ENCODE measurements at regions not wholly inside any gene's neighbourhood (a gene's known extent, or its start where the extent isn't known, plus 50 kb on each side); places are given as distances from the start of the nearest gene placed in this dataset.

GRCh38 chr6:81308577-81309279 is 443.8 kb downstream of the TENT5A start:
- Histone ChIP-seq H3K27me3 (ENCODE audit: control insufficient read depth, insufficient read depth, low read length) (no peaks in the 10 kb centered on the region), H3K4me3 (ENCODE audit: low read depth, low read length) (no peak overlapping the region), H3K36me3 (ENCODE audit: control insufficient read depth, insufficient read depth, low read length) (no peaks in the 10 kb centered on the region)
- no peak for DNase-seq (ENCODE audit: low read depth)
- ChIA-PET CTCF (no interaction called here), POLR2A (no interaction called here)
- no peak for TF ChIP-seq CTCF (IDR thresholded peaks at IDR 0.05; ENCODE audit: insufficient read depth, low read depth, low read length)

GRCh38 chr6:81307651-81308214 is 444.7 kb downstream of the TENT5A start:
- CTCF ChIA-PET, result no interaction called here
- no peak overlapping the region for H3K4me3 ChIP-seq (ENCODE audit: low read depth, low read length)
- POLR2A ChIA-PET, result interaction anchor here (0.6 kb wide), 1 partner anchor 20 kb away, joined by 3 read pairs; no protein-coding TSS in a partner anchor
- no peak for TF ChIP-seq CTCF (IDR thresholded peaks at IDR 0.05; ENCODE audit: insufficient read depth, low read depth, low read length)
- H3K27me3 ChIP-seq (ENCODE audit: control insufficient read depth, insufficient read depth, low read length), result no peaks in the 10 kb centered on the region
- no peaks in the 10 kb centered on the region for H3K36me3 ChIP-seq (ENCODE audit: control insufficient read depth, insufficient read depth, low read length)
- no peak for DNase-seq (ENCODE audit: low read depth)

DNA sequence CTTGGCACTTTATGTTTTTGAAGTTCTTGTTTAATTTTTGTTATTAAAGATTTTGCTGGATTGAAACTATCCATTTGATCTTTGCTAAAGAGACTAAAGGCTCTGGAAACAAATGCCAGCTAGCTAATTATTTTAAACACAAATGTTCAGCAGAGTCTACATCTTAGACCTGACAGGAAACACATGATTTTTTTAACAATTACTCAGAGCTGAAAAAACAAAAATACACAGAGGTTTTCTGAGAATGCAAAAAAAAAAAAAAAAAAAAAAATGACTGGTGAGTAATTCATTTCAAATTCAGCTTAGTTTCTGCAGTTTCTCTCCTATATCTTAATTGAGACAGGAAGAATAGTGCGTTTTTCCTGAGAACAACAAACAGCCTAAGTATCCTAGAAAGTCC is 448.0 kb downstream of the TENT5A start:
- no peak for DNase-seq (ENCODE audit: low read depth)
- no peak overlapping the region for H3K4me3 ChIP-seq (ENCODE audit: low read depth, low read length)
- ChIA-PET POLR2A (interaction anchor here (0.6 kb wide), 1 partner anchor 340 kb away, joined by 6 read pairs; no protein-coding TSS in a partner anchor), CTCF (interaction anchor here (0.6 kb wide), 1 partner anchor 699 kb away, joined by 3 read pairs; no protein-coding TSS in a partner anchor)
- no peak for TF ChIP-seq CTCF (IDR thresholded peaks at IDR 0.05; ENCODE audit: insufficient read depth, low read depth, low read length)
- H3K36me3 ChIP-seq (ENCODE audit: control insufficient read depth, insufficient read depth, low read length), result no peaks in the 10 kb centered on the region
- no peaks in the 10 kb centered on the region for H3K27me3 ChIP-seq (ENCODE audit: control insufficient read depth, insufficient read depth, low read length)

- no peaks in the 10 kb centered on the region for H3K36me3 ChIP-seq (ENCODE audit: control insufficient read depth, insufficient read depth, low read length)
- no peaks in the 10 kb centered on the region for H3K27me3 ChIP-seq (ENCODE audit: control insufficient read depth, insufficient read depth, low read length)
- TF ChIP-seq CTCF (IDR thresholded peaks at IDR 0.05; ENCODE audit: insufficient read depth, low read depth, low read length), result no peak
- H3K4me3 ChIP-seq (ENCODE audit: low read depth, low read length), result no peak overlapping the region
- POLR2A ChIA-PET, result no interaction called here
- CTCF ChIA-PET, result no interaction called here
- DNase-seq (ENCODE audit: low read depth), result no peak
These were observed 451.5 kb downstream of the TENT5A start for GRCh38 chr6:81300961-81301360.

DNA sequence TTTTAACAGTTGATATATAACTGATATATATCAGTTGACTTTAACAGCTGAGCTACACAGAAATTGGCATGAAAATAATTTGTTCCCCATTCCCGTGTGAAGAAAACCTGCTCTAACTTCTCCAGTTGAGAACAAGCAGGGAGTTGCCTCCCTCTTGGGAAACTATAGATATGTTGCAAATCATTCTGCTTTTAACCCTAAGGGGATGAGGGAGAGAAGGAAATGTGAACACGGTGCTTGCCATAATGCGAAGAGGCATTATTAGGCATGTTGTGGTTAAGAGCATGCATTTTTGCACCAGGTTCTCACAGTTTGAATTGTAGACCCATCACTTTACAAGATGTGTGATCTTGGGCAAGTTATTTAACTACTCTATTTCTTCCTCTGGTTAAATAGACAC is 453.7 kb downstream of the TENT5A start:
- ChIA-PET CTCF (no interaction called here), POLR2A (no interaction called here)
- no peaks in the 10 kb centered on the region for H3K36me3 ChIP-seq (ENCODE audit: control insufficient read depth, insufficient read depth, low read length)
- DNase-seq (ENCODE audit: low read depth), result no peak
- no peaks in the 10 kb centered on the region for H3K27me3 ChIP-seq (ENCODE audit: control insufficient read depth, insufficient read depth, low read length)
- no peak overlapping the region for H3K4me3 ChIP-seq (ENCODE audit: low read depth, low read length)
- no peak for TF ChIP-seq CTCF (IDR thresholded peaks at IDR 0.05; ENCODE audit: insufficient read depth, low read depth, low read length)
